HT-29 (cell line): ENCODE measurements at regions not wholly inside any gene's neighbourhood (a gene's known extent, or its start where the extent isn't known, plus 50 kb on each side); places are given as distances from the start of the nearest gene placed in this dataset.

ENCODE experiments used
- DNase-seq: peaks from one replicate; pipeline ENCODE4 v3.0.0-alpha.2; 2015; ENCODE audit warnings: low spot score

- DNase-seq = no peak
These were observed 350.8 kb downstream of the CDH2 start for GRCh38 chr18:27826101-27826500.

- DNase-seq = no peak
These were observed 351.2 kb downstream of the CDH2 start for GRCh38 chr18:27825689-27826088.

GRCh38 chr18:27824841-27825681 lies 351.9 kb downstream of the CDH2 start:
- no peak for DNase-seq

GRCh38 chr18:27824275-27824674 lies 352.7 kb downstream of the CDH2 start:
- DNase-seq = no peak

GRCh38 chr18:27823053-27823452 lies 353.9 kb downstream of the CDH2 start:
- no peak for DNase-seq

- DNase-seq = no peak
These were observed 368.2 kb downstream of the CDH2 start for GRCh38 chr18:27808683-27809082.

- no peak for DNase-seq
These were observed 373.0 kb downstream of the CDH2 start for GRCh38 chr18:27803957-27804356.

- DNase-seq = no peak
These were observed 379.4 kb downstream of the CDH2 start for GRCh38 chr18:27797484-27797883.

- no peak for DNase-seq
These were observed 382.6 kb downstream of the CDH2 start for GRCh38 chr18:27794181-27794926.

- DNase-seq = no peak
These were observed 383.7 kb downstream of the CDH2 start for GRCh38 chr18:27793013-27793785.

- DNase-seq = no peak
These were observed 387.5 kb downstream of the CDH2 start for GRCh38 chr18:27789406-27789805.

GRCh38 chr18:27787547-27787946 lies 389.4 kb downstream of the CDH2 start:
- DNase-seq = no peak

GRCh38 chr18:27785815-27786471 lies 391.0 kb downstream of the CDH2 start:
- DNase-seq = no peak

- no peak for DNase-seq
These were observed 396.7 kb downstream of the CDH2 start for GRCh38 chr18:27780061-27780745.

GRCh38 chr18:27778925-27779324 lies 398.0 kb downstream of the CDH2 start:
- no peak for DNase-seq

GRCh38 chr18:27778441-27778840 lies 398.5 kb downstream of the CDH2 start:
- no peak for DNase-seq

- no peak for DNase-seq
These were observed 404.8 kb downstream of the CDH2 start for GRCh38 chr18:27772081-27772480.

- no peak for DNase-seq
These were observed 405.4 kb downstream of the CDH2 start for GRCh38 chr18:27771571-27771970.

GRCh38 chr18:27769152-27769551 lies 407.8 kb downstream of the CDH2 start:
- no peak for DNase-seq

GRCh38 chr18:27763936-27764335 lies 413.0 kb downstream of the CDH2 start:
- no peak for DNase-seq

- no peak for DNase-seq
These were observed 413.6 kb downstream of the CDH2 start for GRCh38 chr18:27763341-27763740.
